ENCODE measurements at regions not wholly inside any gene's neighbourhood (a gene's known extent, or its start where the extent isn't known, plus 50 kb on each side); places are given as distances from the start of the nearest gene placed in this dataset.

- TF ChIP-seq FOS (IDR thresholded peaks at IDR 0.05; ENCODE audit: borderline replicate concordance, insufficient read depth, low read length): no peak
- TF ChIP-seq EZH2 (IDR thresholded peaks at IDR 0.05; ENCODE audit: borderline replicate concordance, low read depth, low read length, severe bottlenecking): no peak
- TF ChIP-seq POLR2A (IDR thresholded peaks at IDR 0.05; ENCODE audit: low read depth, low read length): no peak
- TF ChIP-seq JUN (IDR thresholded peaks at IDR 0.05; ENCODE audit: borderline replicate concordance, insufficient read depth, insufficient read length, low read depth): no peak
- TF ChIP-seq CTCF (IDR thresholded peaks at IDR 0.05; ENCODE audit: extremely low read depth in 1 of 2, insufficient read depth in 1 of 2, low read depth in 1 of 2, low read length in 2 of 2): no peak
- no peak for TF ChIP-seq POLR2AphosphoS5 (IDR thresholded peaks at IDR 0.05; ENCODE audit: insufficient read depth, low read depth, low read length)
- no peak for TF ChIP-seq MAX (IDR thresholded peaks at IDR 0.05; ENCODE audit: insufficient read depth, insufficient read length)
These were observed 105.3 kb upstream of the SMC2 start for GRCh38 chr9:103988821-103989220.
